ENCODE measurements at regions not wholly inside any gene's neighbourhood (a gene's known extent, or its start where the extent isn't known, plus 50 kb on each side); places are given as distances from the start of the nearest gene placed in this dataset.

DNA sequence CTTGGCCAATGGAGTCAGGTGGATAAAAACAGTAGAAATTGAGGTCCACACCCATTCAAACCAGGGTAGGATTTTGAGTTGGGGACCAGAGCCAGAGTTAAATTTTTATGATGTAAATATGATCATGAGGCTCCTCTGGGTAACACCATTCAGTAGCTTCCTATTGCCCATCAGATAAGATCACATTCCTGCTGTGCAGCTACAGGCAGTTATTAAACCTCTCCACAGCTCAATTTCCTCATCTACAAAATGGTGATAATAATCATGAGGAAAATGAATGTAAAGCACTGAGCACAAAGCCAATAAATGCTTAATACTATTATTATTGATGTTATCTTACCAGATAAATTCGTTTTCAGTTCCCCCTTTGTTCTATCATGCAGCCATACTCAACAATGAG lies 432.0 kb downstream of the CAAP1 start:
- TF ChIP-seq, protein P1, sequence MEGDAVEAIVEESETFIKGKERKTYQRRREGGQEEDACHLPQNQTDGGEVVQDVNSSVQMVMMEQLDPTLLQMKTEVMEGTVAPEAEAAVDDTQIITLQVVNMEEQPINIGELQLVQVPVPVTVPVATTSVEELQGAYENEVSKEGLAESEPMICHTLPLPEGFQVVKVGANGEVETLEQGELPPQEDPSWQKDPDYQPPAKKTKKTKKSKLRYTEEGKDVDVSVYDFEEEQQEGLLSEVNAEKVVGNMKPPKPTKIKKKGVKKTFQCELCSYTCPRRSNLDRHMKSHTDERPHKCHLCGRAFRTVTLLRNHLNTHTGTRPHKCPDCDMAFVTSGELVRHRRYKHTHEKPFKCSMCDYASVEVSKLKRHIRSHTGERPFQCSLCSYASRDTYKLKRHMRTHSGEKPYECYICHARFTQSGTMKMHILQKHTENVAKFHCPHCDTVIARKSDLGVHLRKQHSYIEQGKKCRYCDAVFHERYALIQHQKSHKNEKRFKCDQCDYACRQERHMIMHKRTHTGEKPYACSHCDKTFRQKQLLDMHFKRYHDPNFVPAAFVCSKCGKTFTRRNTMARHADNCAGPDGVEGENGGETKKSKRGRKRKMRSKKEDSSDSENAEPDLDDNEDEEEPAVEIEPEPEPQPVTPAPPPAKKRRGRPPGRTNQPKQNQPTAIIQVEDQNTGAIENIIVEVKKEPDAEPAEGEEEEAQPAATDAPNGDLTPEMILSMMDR (conservative IDR thresholded peaks at IDR 0.05; ENCODE audit: low read length) = no peak
- TF ChIP-seq EZH2phosphoT487 (IDR thresholded peaks at IDR 0.05; ENCODE audit: borderline replicate concordance) = no peak
